Spinal cord (tissue), 9 donors: ENCODE measurements at regions not wholly inside any gene's neighbourhood (a gene's known extent, or its start where the extent isn't known, plus 50 kb on each side); places are given as distances from the start of the nearest gene placed in this dataset.

Experiments
- DNase-seq, 6 donors: peaks; one replicate each; pipeline versions ENCODE4 v3.0.0 to v3.0.0-alpha.2; 2013 to 2015; ENCODE audit warnings: low spot score in 6 of 6, low read depth in 4 of 6
- H3K27ac ChIP-seq: one replicate; pipeline ENCODE4 v1.5.1; 2013; ENCODE audit warnings: low read depth, low read length, control low read depth
- H3K27me3 ChIP-seq: one replicate; pipeline ENCODE4 v1.6.1; 2013; ENCODE audit warnings: low read length; ENCODE audit not compliant: control insufficient read depth, insufficient read depth
- H3K36me3 ChIP-seq: one replicate; pipeline ENCODE4 v1.6.1; 2013; ENCODE audit warnings: low read length; ENCODE audit not compliant: control insufficient read depth, insufficient read depth
- H3K4me1 ChIP-seq: one replicate; pipeline ENCODE4 v1.6.1; 2013; ENCODE audit warnings: low read length; ENCODE audit not compliant: control insufficient read depth, insufficient read depth
- H3K4me3 ChIP-seq: one replicate; pipeline ENCODE4 v1.5.1; 2013; ENCODE audit warnings: low read depth, low read length, control low read depth
- H3K9me3 ChIP-seq: one replicate; pipeline ENCODE4 v1.6.1; 2013; ENCODE audit warnings: low read length; ENCODE audit not compliant: control insufficient read depth, insufficient read depth
- WGBS: methylation state at CpG from one replicate; pipeline ENCODE4 v1.1.5; 2013; ENCODE audit warnings: missing lambda C conversion rate; ENCODE audit not compliant: insufficient coverage; 5-methylcytosine and 5-hydroxymethylcytosine counted together
- donor health status: healthy.

- H3K4me1 ChIP-seq = peaks cover 6% of the 10 kb centered on the region
- no peaks in the 10 kb centered on the region for H3K36me3 ChIP-seq
- H3K27ac ChIP-seq = no peak overlapping the region
- DNase-seq = peak in 1 of 6 donors; percentile 23
- H3K4me3 ChIP-seq = no peak overlapping the region
- no peaks in the 10 kb centered on the region for H3K27me3 ChIP-seq
- WGBS = 86% methylated on average over 10 of the region's 16 CpGs
- no peaks in the 10 kb centered on the region for H3K9me3 ChIP-seq
Measured at GRCh38 chr7:33733870-33734650, 171.3 kb upstream of the BMPER start.

- no peak overlapping the region for H3K4me3 ChIP-seq
- no peaks in the 10 kb centered on the region for H3K36me3 ChIP-seq
- H3K4me1 ChIP-seq = no peaks in the 10 kb centered on the region
- no peak for DNase-seq
- no peaks in the 10 kb centered on the region for H3K9me3 ChIP-seq
- no peaks in the 10 kb centered on the region for H3K27me3 ChIP-seq
- H3K27ac ChIP-seq = no peak overlapping the region
- WGBS = 93% methylated on average over 4 of the region's 5 CpGs
Measured at GRCh38 chr7:33735403-33735802, 169.9 kb upstream of the BMPER start.

GRCh38 chr7:33736521-33737221 lies 168.7 kb upstream of the BMPER start:
- Histone ChIP-seq H3K27ac (no peak overlapping the region), H3K4me1 (no peaks in the 10 kb centered on the region), H3K9me3 (no peaks in the 10 kb centered on the region), H3K36me3 (no peaks in the 10 kb centered on the region), H3K4me3 (no peak overlapping the region), H3K27me3 (no peaks in the 10 kb centered on the region)
- DNase-seq = no peak
- 92% methylated on average over 4 of the region's 6 CpGs for WGBS

GRCh38 chr7:33738260-33738935 lies 166.9 kb upstream of the BMPER start:
- Histone ChIP-seq H3K4me1 (no peaks in the 10 kb centered on the region), H3K27ac (no peak overlapping the region), H3K9me3 (no peaks in the 10 kb centered on the region), H3K36me3 (no peaks in the 10 kb centered on the region), H3K27me3 (no peaks in the 10 kb centered on the region), H3K4me3 (no peak overlapping the region)
- no CpG with 5 or more reads among the region's 3 CpGs for WGBS
- DNase-seq = no peak

GRCh38 chr7:33739286-33739685 lies 166.1 kb upstream of the BMPER start:
- 80% methylated on average over 2 of the region's 4 CpGs for WGBS
- H3K4me3 ChIP-seq = no peak overlapping the region
- H3K27me3 ChIP-seq = no peaks in the 10 kb centered on the region
- H3K36me3 ChIP-seq = no peaks in the 10 kb centered on the region
- DNase-seq = no peak
- H3K9me3 ChIP-seq = no peaks in the 10 kb centered on the region
- no peak overlapping the region for H3K27ac ChIP-seq
- no peaks in the 10 kb centered on the region for H3K4me1 ChIP-seq

GRCh38 chr7:33742521-33742920 lies 162.8 kb upstream of the BMPER start:
- WGBS = 94% methylated on average over 6 of the region's 6 CpGs
- H3K4me3 ChIP-seq = no peak overlapping the region
- H3K4me1 ChIP-seq = no peaks in the 10 kb centered on the region
- H3K27ac ChIP-seq = no peak overlapping the region
- no peaks in the 10 kb centered on the region for H3K27me3 ChIP-seq
- H3K9me3 ChIP-seq = no peaks in the 10 kb centered on the region
- no peak for DNase-seq
- no peaks in the 10 kb centered on the region for H3K36me3 ChIP-seq

- H3K4me3 ChIP-seq = no peak overlapping the region
- no peaks in the 10 kb centered on the region for H3K9me3 ChIP-seq
- H3K36me3 ChIP-seq = no peaks in the 10 kb centered on the region
- no peaks in the 10 kb centered on the region for H3K27me3 ChIP-seq
- H3K4me1 ChIP-seq = no peaks in the 10 kb centered on the region
- WGBS = 91% methylated on average over 4 of the region's 4 CpGs
- no peak overlapping the region for H3K27ac ChIP-seq
- DNase-seq = no peak
Measured at GRCh38 chr7:33742999-33743587, 162.2 kb upstream of the BMPER start.

- Histone ChIP-seq H3K4me3 (no peak overlapping the region), H3K36me3 (no peaks in the 10 kb centered on the region), H3K27me3 (no peaks in the 10 kb centered on the region), H3K27ac (no peak overlapping the region), H3K4me1 (no peaks in the 10 kb centered on the region), H3K9me3 (no peaks in the 10 kb centered on the region)
- no peak for DNase-seq
- WGBS = 92% methylated on average over 5 of the region's 5 CpGs
Measured at GRCh38 chr7:33743594-33743993, 161.7 kb upstream of the BMPER start.

- Histone ChIP-seq H3K27ac (no peak overlapping the region), H3K9me3 (no peaks in the 10 kb centered on the region), H3K27me3 (no peaks in the 10 kb centered on the region), H3K4me3 (no peak overlapping the region), H3K36me3 (no peaks in the 10 kb centered on the region), H3K4me1 (no peaks in the 10 kb centered on the region)
- 86% methylated on average over 1 of the region's 3 CpGs for WGBS
- no peak for DNase-seq
Measured at GRCh38 chr7:33744293-33745075, 160.9 kb upstream of the BMPER start.
